Colonic mucosa (tissue), 4 donors: ENCODE measurements at regions not wholly inside any gene's neighbourhood (a gene's known extent, or its start where the extent isn't known, plus 50 kb on each side); places are given as distances from the start of the nearest gene placed in this dataset.

Experiments
- DNase-seq: peaks from one replicate; pipeline ENCODE4 v3.0.0-alpha.2; 2020
- H3K27ac ChIP-seq: fragments of 200-600 bp; one replicate; pipeline ENCODE4 v1.8.0; 2021
- H3K27me3 ChIP-seq: fragments of 200-600 bp; one replicate; pipeline ENCODE4 v1.8.0; 2021
- H3K36me3 ChIP-seq: fragments of 200-600 bp; one replicate; pipeline ENCODE4 v1.8.0; 2021
- H3K4me1 ChIP-seq: fragments of 200-600 bp; one replicate; pipeline ENCODE4 v1.8.0; 2021; ENCODE audit warnings: mild to moderate bottlenecking
- H3K4me3 ChIP-seq: fragments of 200-600 bp; one replicate; pipeline ENCODE4 v1.8.0; 2021
- H3K9ac ChIP-seq, 2 donors: one replicate each; pipeline ENCODE4 v1.7.0; 2013; ENCODE audit warnings: control low read depth in 2 of 2, low read depth in 2 of 2, low read length in 2 of 2
- H3K9me3 ChIP-seq: fragments of 200-600 bp; one replicate; pipeline ENCODE4 v1.8.0; 2021
- CTCF ChIP-seq: fragments of 200-600 bp; IDR thresholded peaks from one replicate; pipeline ENCODE4 v1.8.0; 2022; ENCODE audit warnings: antibody characterized with exemption, mild to moderate bottlenecking
- intact Hi-C: fragments of 100-400 bp; cut with DNase I; formaldehyde crosslinking; loops from one replicate; pipeline ENCODE4 v1.14.1; 2022
- donor health status: healthy.
- donor health status: DM: no; HTN: no; CAD: no.
- donor health status: DM: no; HTN: no; CAD: no.

- TF ChIP-seq CTCF, result no peak
- H3K9me3 ChIP-seq, result no peaks in the 10 kb centered on the region
- H3K9ac ChIP-seq, result no peak overlapping the region
- H3K4me1 ChIP-seq, result no peaks in the 10 kb centered on the region
- H3K27ac ChIP-seq, result no peak overlapping the region
- intact Hi-C loops, result no loop called here
- H3K27me3 ChIP-seq, result no peaks in the 10 kb centered on the region
- no peaks in the 10 kb centered on the region for H3K36me3 ChIP-seq
- DNase-seq, result no peak
- H3K4me3 ChIP-seq, result no peak overlapping the region
Measured at GRCh38 chr4:186342582-186342981, 76.6 kb downstream of the F11 start.

GRCh38 chr4:186341655-186342054 lies 75.7 kb downstream of the F11 start:
- no peaks in the 10 kb centered on the region for H3K36me3 ChIP-seq
- intact Hi-C loops, result no loop called here

More at GRCh38 chr4:186341655-186342054, 75.7 kb downstream of the F11 start:
- H3K27me3 ChIP-seq, result no peaks in the 10 kb centered on the region
- no peaks in the 10 kb centered on the region for H3K4me1 ChIP-seq
- H3K9me3 ChIP-seq, result no peaks in the 10 kb centered on the region
- H3K9ac ChIP-seq, result no peak overlapping the region
- TF ChIP-seq CTCF, result no peak
- DNase-seq, result no peak
- no peak overlapping the region for H3K4me3 ChIP-seq
- no peak overlapping the region for H3K27ac ChIP-seq
